Effector memory CD4-positive, alpha-beta T cell (primary cell): ENCODE measurements at regions not wholly inside any gene's neighbourhood (a gene's known extent, or its start where the extent isn't known, plus 50 kb on each side); places are given as distances from the start of the nearest gene placed in this dataset.
"Not testable (repeated sequence)": the region's sequence is repeated elsewhere in the genome, so short reads cannot be mapped to it uniquely, and the experiment has no call there.

Source experiments
- DNase-seq, 3 donors: peaks; one replicate each; pipeline ENCODE4 v3.0.0-alpha.2; 2020
- H3K27ac ChIP-seq: 2 replicates; pipeline ENCODE4 v1.7.0; 2013; ENCODE audit warnings: mild to moderate bottlenecking, low read length, moderate library complexity; ENCODE audit not compliant: insufficient read depth, poor library complexity, severe bottlenecking
- H3K27me3 ChIP-seq: replicated peaks from 2 replicates; pipeline ENCODE4 v1.7.0; 2013; ENCODE audit warnings: mild to moderate bottlenecking, low read length; ENCODE audit not compliant: insufficient read depth, control insufficient read depth, poor library complexity, severe bottlenecking
- H3K36me3 ChIP-seq: 2 replicates; pipeline ENCODE4 v1.7.0; 2013; ENCODE audit warnings: mild to moderate bottlenecking, low read length, moderate library complexity; ENCODE audit not compliant: control insufficient read depth, insufficient read depth
- H3K4me1 ChIP-seq: 2 replicates; pipeline ENCODE4 v1.7.0; 2013; ENCODE audit warnings: low read length, mild to moderate bottlenecking; ENCODE audit not compliant: control insufficient read depth, insufficient read depth, poor library complexity, severe bottlenecking
- H3K4me3 ChIP-seq: 2 replicates; pipeline ENCODE4 v1.7.0; 2013; ENCODE audit warnings: low read length, low read depth, mild to moderate bottlenecking; ENCODE audit not compliant: insufficient read depth, poor library complexity, severe bottlenecking
- H3K9me3 ChIP-seq: 2 replicates; pipeline ENCODE4 v1.7.0; 2013; ENCODE audit warnings: mild to moderate bottlenecking, low read length, moderate library complexity; ENCODE audit not compliant: control insufficient read depth

GRCh38 chr15:57785959-57786358 is 79.4 kb downstream of the POLR2M start:
- H3K4me3 ChIP-seq, result no peak overlapping the region
- no peaks in the 10 kb centered on the region for H3K4me1 ChIP-seq
- no peak for DNase-seq
- H3K27ac ChIP-seq, result no peak overlapping the region
- H3K9me3 ChIP-seq, result no peaks in the 10 kb centered on the region
- no peaks in the 10 kb centered on the region for H3K27me3 ChIP-seq
- H3K36me3 ChIP-seq, result no peaks in the 10 kb centered on the region

GRCh38 chr15:57789225-57789624 is 82.7 kb downstream of the POLR2M start:
- H3K9me3 ChIP-seq, result no peaks in the 10 kb centered on the region
- H3K4me1 ChIP-seq, result no peaks in the 10 kb centered on the region
- no peak overlapping the region for H3K27ac ChIP-seq
- no peak for DNase-seq
- H3K36me3 ChIP-seq, result no peaks in the 10 kb centered on the region
- no peaks in the 10 kb centered on the region for H3K27me3 ChIP-seq
- no peak overlapping the region for H3K4me3 ChIP-seq

- H3K9me3 ChIP-seq, result no peaks in the 10 kb centered on the region
- no peaks in the 10 kb centered on the region for H3K27me3 ChIP-seq
- no peak for DNase-seq
- no peak overlapping the region for H3K27ac ChIP-seq
- H3K4me3 ChIP-seq, result no peak overlapping the region
- H3K36me3 ChIP-seq, result no peaks in the 10 kb centered on the region
- H3K4me1 ChIP-seq, result no peaks in the 10 kb centered on the region
Measured at GRCh38 chr15:57792724-57793449, 86.4 kb downstream of the POLR2M start.

- Histone ChIP-seq H3K36me3 (no peaks in the 10 kb centered on the region), H3K27me3 (no peaks in the 10 kb centered on the region), H3K4me3 (no peak overlapping the region), H3K27ac (no peak overlapping the region), H3K4me1 (no peaks in the 10 kb centered on the region), H3K9me3 (no peaks in the 10 kb centered on the region)
- DNase-seq, result no peak
Measured at GRCh38 chr15:57795261-57795660, 88.7 kb downstream of the POLR2M start.

- Histone ChIP-seq H3K27ac (no peak overlapping the region), H3K9me3 (no peaks in the 10 kb centered on the region), H3K36me3 (no peaks in the 10 kb centered on the region), H3K4me3 (no peak overlapping the region), H3K4me1 (no peaks in the 10 kb centered on the region), H3K27me3 (no peaks in the 10 kb centered on the region)
- DNase-seq, result no peak
Measured at GRCh38 chr15:57796146-57796545, 89.6 kb downstream of the POLR2M start.

GRCh38 chr15:57797110-57797509 is 90.6 kb downstream of the POLR2M start:
- no peak for DNase-seq

GRCh38 chr15:57797568-57798267 is 91.2 kb downstream of the POLR2M start:
- H3K27me3 ChIP-seq, result no peaks in the 10 kb centered on the region
- H3K36me3 ChIP-seq, result no peaks in the 10 kb centered on the region
- H3K27ac ChIP-seq, result no peak overlapping the region
- H3K4me1 ChIP-seq, result no peaks in the 10 kb centered on the region
- no peak for DNase-seq
- no peaks in the 10 kb centered on the region for H3K9me3 ChIP-seq
- no peak overlapping the region for H3K4me3 ChIP-seq

More at GRCh38 chr15:57797110-57797509, 90.6 kb downstream of the POLR2M start:
- Histone ChIP-seq H3K27me3 (no peaks in the 10 kb centered on the region), H3K27ac (no peak overlapping the region), H3K4me3 (no peak overlapping the region), H3K9me3 (no peaks in the 10 kb centered on the region), H3K36me3 (no peaks in the 10 kb centered on the region), H3K4me1 (no peaks in the 10 kb centered on the region)

- H3K9me3 ChIP-seq, result no peaks in the 10 kb centered on the region
- no peaks in the 10 kb centered on the region for H3K27me3 ChIP-seq
- no peak for DNase-seq
- no peaks in the 10 kb centered on the region for H3K4me1 ChIP-seq
- no peaks in the 10 kb centered on the region for H3K36me3 ChIP-seq
- no peak overlapping the region for H3K4me3 ChIP-seq
- H3K27ac ChIP-seq, result no peak overlapping the region
Measured at GRCh38 chr15:57806003-57806402, 99.5 kb downstream of the POLR2M start.

GRCh38 chr15:57809285-57809684 is 102.8 kb downstream of the POLR2M start:
- H3K36me3 ChIP-seq, H3K4me1 ChIP-seq, H3K4me3 ChIP-seq, H3K9me3 ChIP-seq, H3K27me3 ChIP-seq, H3K27ac ChIP-seq, DNase-seq: not testable (repeated sequence)

- Histone ChIP-seq H3K4me3 (no peak overlapping the region), H3K27ac (no peak overlapping the region), H3K27me3 (no peaks in the 10 kb centered on the region), H3K9me3 (no peaks in the 10 kb centered on the region), H3K36me3 (no peaks in the 10 kb centered on the region), H3K4me1 (no peaks in the 10 kb centered on the region)
- DNase-seq, result no peak
Measured at GRCh38 chr15:57816599-57816998, 110.1 kb downstream of the POLR2M start.
